Upper lobe of right lung (tissue), 1 donor: ENCODE measurements at regions not wholly inside any gene's neighbourhood (a gene's known extent, or its start where the extent isn't known, plus 50 kb on each side); places are given as distances from the start of the nearest gene placed in this dataset.

ENCODE experiments used
- ATAC-seq: fragments of 200-7000 bp; cut with Tn5 transposase; one replicate; pipeline ENCODE4 v1.9.1; 2020; ENCODE audit warnings: mild to moderate bottlenecking, moderate library complexity
- DNase-seq: peaks from one replicate; pipeline ENCODE4 v3.0.0-alpha.2; 2020
- H3K27ac ChIP-seq: fragments of 200-600 bp; one replicate; pipeline ENCODE4 v1.8.0; 2022
- H3K27me3 ChIP-seq: fragments of 200-600 bp; one replicate; pipeline ENCODE4 v1.8.0; 2022; ENCODE audit warnings: mild to moderate bottlenecking
- H3K36me3 ChIP-seq: fragments of 200-600 bp; one replicate; pipeline ENCODE4 v1.8.0; 2022
- H3K4me1 ChIP-seq: fragments of 200-600 bp; one replicate; pipeline ENCODE4 v1.8.0; 2022
- H3K4me3 ChIP-seq: fragments of 200-600 bp; one replicate; pipeline ENCODE4 v1.8.0; 2022; ENCODE audit warnings: mild to moderate bottlenecking
- H3K9me3 ChIP-seq: fragments of 200-600 bp; one replicate; pipeline ENCODE4 v1.8.0; 2022
- CTCF ChIP-seq: fragments of 200-600 bp; IDR thresholded peaks from one replicate; pipeline ENCODE4 v1.8.0; 2022; ENCODE audit warnings: antibody characterized with exemption
- intact Hi-C: fragments of 100-400 bp; cut with DNase I; formaldehyde crosslinking; loops from one replicate; pipeline ENCODE4 v1.11.0; 2022
- donor health status: DM: no; HTN: yes; CAD: no; lungs with severe emphysema.

GRCh38 chr5:40089269-40089668, 590.4 kb upstream of the PTGER4 start:
- Histone ChIP-seq H3K27ac (no peak overlapping the region), H3K36me3 (no peaks in the 10 kb centered on the region), H3K27me3 (no peaks in the 10 kb centered on the region), H3K4me1 (no peaks in the 10 kb centered on the region), H3K4me3 (no peak overlapping the region), H3K9me3 (no peaks in the 10 kb centered on the region)
- no peak for TF ChIP-seq CTCF
- ATAC-seq (no peak), DNase-seq (no peak)
- intact Hi-C loops = no loop called here

- TF ChIP-seq CTCF = no peak
- ATAC-seq (no peak), DNase-seq (no peak)
- no peaks in the 10 kb centered on the region for H3K36me3 ChIP-seq
- no peaks in the 10 kb centered on the region for H3K4me1 ChIP-seq
- no peaks in the 10 kb centered on the region for H3K27me3 ChIP-seq
- intact Hi-C loops = no loop called here
- H3K4me3 ChIP-seq = no peak overlapping the region
- H3K27ac ChIP-seq = no peak overlapping the region
- no peaks in the 10 kb centered on the region for H3K9me3 ChIP-seq
Observed at GRCh38 chr5:40084614-40085013, 595.1 kb upstream of the PTGER4 start.

GRCh38 chr5:40082313-40082712, 597.4 kb upstream of the PTGER4 start:
- intact Hi-C loops = no loop called here
- DNase-seq = no peak
- no peak for TF ChIP-seq CTCF
- no peak for ATAC-seq
- Histone ChIP-seq H3K4me3 (no peak overlapping the region), H3K27me3 (no peaks in the 10 kb centered on the region), H3K27ac (no peak overlapping the region), H3K36me3 (no peaks in the 10 kb centered on the region), H3K4me1 (no peaks in the 10 kb centered on the region), H3K9me3 (no peaks in the 10 kb centered on the region)

GRCh38 chr5:40080191-40080590, 599.5 kb upstream of the PTGER4 start:
- H3K27ac ChIP-seq = no peak overlapping the region
- no peaks in the 10 kb centered on the region for H3K27me3 ChIP-seq
- no peaks in the 10 kb centered on the region for H3K4me1 ChIP-seq
- H3K9me3 ChIP-seq = no peaks in the 10 kb centered on the region
- no peaks in the 10 kb centered on the region for H3K36me3 ChIP-seq
- intact Hi-C loops = no loop called here
- no peak for DNase-seq
- TF ChIP-seq CTCF = no peak
- no peak overlapping the region for H3K4me3 ChIP-seq
- no peak for ATAC-seq

GRCh38 chr5:40078898-40079575, 600.7 kb upstream of the PTGER4 start:
- no peak overlapping the region for H3K4me3 ChIP-seq
- H3K9me3 ChIP-seq = no peaks in the 10 kb centered on the region
- H3K27me3 ChIP-seq = no peaks in the 10 kb centered on the region
- TF ChIP-seq CTCF = no peak
- H3K27ac ChIP-seq = no peak overlapping the region
- H3K36me3 ChIP-seq = no peaks in the 10 kb centered on the region
- DNase-seq (no peak), ATAC-seq (peak; percentile 71)
- intact Hi-C loops = no loop called here
- H3K4me1 ChIP-seq = no peaks in the 10 kb centered on the region

- ATAC-seq (peak; percentile 62), DNase-seq (no peak)
- no peaks in the 10 kb centered on the region for H3K27me3 ChIP-seq
- no peak overlapping the region for H3K4me3 ChIP-seq
- no peaks in the 10 kb centered on the region for H3K4me1 ChIP-seq
- no peak for TF ChIP-seq CTCF
- no peak overlapping the region for H3K27ac ChIP-seq
- intact Hi-C loops = no loop called here
- no peaks in the 10 kb centered on the region for H3K36me3 ChIP-seq
- H3K9me3 ChIP-seq = no peaks in the 10 kb centered on the region
Observed at GRCh38 chr5:40074826-40075225, 604.9 kb upstream of the PTGER4 start.
